ENCODE measurements at regions not wholly inside any gene's neighbourhood (a gene's known extent, or its start where the extent isn't known, plus 50 kb on each side); places are given as distances from the start of the nearest gene placed in this dataset.
A peak's percentile ranks its signal among the peaks of the same experiment; 100 is the strongest.
"Not testable (repeated sequence)": the region's sequence is repeated elsewhere in the genome, so short reads cannot be mapped to it uniquely, and the experiment has no call there.

GRCh38 chr1:143838598-143838929, 133.2 kb downstream of the FAM72C start:
- DNase-seq: not testable (repeated sequence)

- DNase-seq: not testable (repeated sequence)
Measured at GRCh38 chr1:143837924-143838597, 133.7 kb downstream of the FAM72C start.

GRCh38 chr1:143833376-143833775, 138.4 kb downstream of the FAM72C start:
- not testable (repeated sequence) for DNase-seq

- DNase-seq: not testable (repeated sequence)
Measured at GRCh38 chr1:143832379-143832716, 139.4 kb downstream of the FAM72C start.

GRCh38 chr1:143831479-143832378, 140.1 kb downstream of the FAM72C start:
- not testable (repeated sequence) for DNase-seq

GRCh38 chr1:143826162-143826561, 145.6 kb downstream of the FAM72C start:
- DNase-seq: not testable (repeated sequence)

- DNase-seq: not testable (repeated sequence)
Measured at GRCh38 chr1:143824266-143824665, 147.5 kb downstream of the FAM72C start.

- DNase-seq: not testable (repeated sequence)
Measured at GRCh38 chr1:143820058-143820457, 151.7 kb downstream of the FAM72C start.

GRCh38 chr1:143816369-143816768, 155.4 kb downstream of the FAM72C start:
- not testable (repeated sequence) for DNase-seq

- not testable (repeated sequence) for DNase-seq
Measured at GRCh38 chr1:143805374-143805773, 166.4 kb downstream of the FAM72C start.

- not testable (repeated sequence) for DNase-seq
Measured at GRCh38 chr1:143804707-143805356, 167.0 kb downstream of the FAM72C start.

GRCh38 chr1:143803927-143804411, 167.8 kb downstream of the FAM72C start:
- DNase-seq: peak; percentile 47

- DNase-seq: not testable (repeated sequence)
Measured at GRCh38 chr1:143803095-143803494, 168.7 kb downstream of the FAM72C start.

- DNase-seq: not testable (repeated sequence)
Measured at GRCh38 chr1:143799568-143800187, 172.1 kb downstream of the FAM72C start.

- not testable (repeated sequence) for DNase-seq
Measured at GRCh38 chr1:143796369-143796768, 175.4 kb downstream of the FAM72C start.

GRCh38 chr1:143792047-143792937, 179.5 kb downstream of the FAM72C start:
- not testable (repeated sequence) for DNase-seq

GRCh38 chr1:143786381-143786780, 185.4 kb downstream of the FAM72C start:
- not testable (repeated sequence) for DNase-seq

GRCh38 chr1:143785883-143786282, 185.9 kb downstream of the FAM72C start:
- DNase-seq: not testable (repeated sequence)

- DNase-seq: not testable (repeated sequence)
Measured at GRCh38 chr1:143784239-143784882, 187.4 kb downstream of the FAM72C start.

- not testable (repeated sequence) for DNase-seq
Measured at GRCh38 chr1:143778178-143778577, 193.6 kb downstream of the FAM72C start.

GRCh38 chr1:143764831-143765230, 207.0 kb downstream of the FAM72C start:
- not testable (repeated sequence) for DNase-seq

Measured in CD4-positive, alpha-beta T cell treated with Interleukin-17A for 1 hour (primary cell).